ENCODE measurements at regions not wholly inside any gene's neighbourhood (a gene's known extent, or its start where the extent isn't known, plus 50 kb on each side); places are given as distances from the start of the nearest gene placed in this dataset.

- TF ChIP-seq, protein P1, sequence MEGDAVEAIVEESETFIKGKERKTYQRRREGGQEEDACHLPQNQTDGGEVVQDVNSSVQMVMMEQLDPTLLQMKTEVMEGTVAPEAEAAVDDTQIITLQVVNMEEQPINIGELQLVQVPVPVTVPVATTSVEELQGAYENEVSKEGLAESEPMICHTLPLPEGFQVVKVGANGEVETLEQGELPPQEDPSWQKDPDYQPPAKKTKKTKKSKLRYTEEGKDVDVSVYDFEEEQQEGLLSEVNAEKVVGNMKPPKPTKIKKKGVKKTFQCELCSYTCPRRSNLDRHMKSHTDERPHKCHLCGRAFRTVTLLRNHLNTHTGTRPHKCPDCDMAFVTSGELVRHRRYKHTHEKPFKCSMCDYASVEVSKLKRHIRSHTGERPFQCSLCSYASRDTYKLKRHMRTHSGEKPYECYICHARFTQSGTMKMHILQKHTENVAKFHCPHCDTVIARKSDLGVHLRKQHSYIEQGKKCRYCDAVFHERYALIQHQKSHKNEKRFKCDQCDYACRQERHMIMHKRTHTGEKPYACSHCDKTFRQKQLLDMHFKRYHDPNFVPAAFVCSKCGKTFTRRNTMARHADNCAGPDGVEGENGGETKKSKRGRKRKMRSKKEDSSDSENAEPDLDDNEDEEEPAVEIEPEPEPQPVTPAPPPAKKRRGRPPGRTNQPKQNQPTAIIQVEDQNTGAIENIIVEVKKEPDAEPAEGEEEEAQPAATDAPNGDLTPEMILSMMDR (IDR thresholded peaks at IDR 0.05): no peak
- no peak for TF ChIP-seq POLR2A (IDR thresholded peaks at IDR 0.05)
Observed at GRCh38 chr4:19913650-19914049, 338.1 kb upstream of the SLIT2 start.

Data from adrenal gland (tissue), 5 donors.